Caco-2 (cell line): ENCODE measurements at regions not wholly inside any gene's neighbourhood (a gene's known extent, or its start where the extent isn't known, plus 50 kb on each side); places are given as distances from the start of the nearest gene placed in this dataset.

Experiments used
- BruUV-seq: library from RNA; stranded (reverse); fragments of 400-500 nt; replicated peaks from 2 replicates; lab custom pipeline; 2021; lab: Mats Ljungman, UMichigan
- CTCF ChIA-PET: fragments of 300-600 bp; sonication (Branson Sonifier 250); formaldehyde crosslinking; loops from one replicate; lab custom pipeline; 2022; ENCODE audit warnings: antibody characterized with exemption; lab: Charles Lee
- POLR2A ChIA-PET: fragments of 300-600 bp; sonication (Branson Sonifier 250); formaldehyde crosslinking; loops from one replicate; lab custom pipeline; 2022; ENCODE audit warnings: antibody characterized with exemption; lab: Charles Lee
- DNase-seq, 2 experiments: peaks; one replicate each; pipeline versions ENCODE4 v3.0.0 to v3.0.0-alpha.2; 2020 to 2022
- H3K27me3 ChIP-seq: replicated peaks from 2 replicates; pipeline ENCODE4 v1.6.0; 2011; ENCODE audit warnings: low read length; ENCODE audit not compliant: control insufficient read depth, insufficient read depth
- H3K36me3 ChIP-seq: 2 replicates; pipeline ENCODE4 v1.5.1; 2011; ENCODE audit warnings: low read length; ENCODE audit not compliant: control insufficient read depth, insufficient read depth
- H3K4me1 ChIP-seq: fragments of 250-450 bp; sonication (Bioruptor Pico); 2 replicates; pipeline ENCODE4 v1.5.1; 2020; ENCODE audit warnings: mild to moderate bottlenecking
- H3K4me3 ChIP-seq: 2 replicates; pipeline ENCODE4 v1.5.1; 2011; ENCODE audit warnings: low read depth, mild to moderate bottlenecking, control low read depth, low read length
- H3K9me3 ChIP-seq: fragments of 250-450 bp; sonication (Bioruptor Pico); 2 replicates; pipeline ENCODE4 v1.5.1; 2020; ENCODE audit warnings: mild to moderate bottlenecking, moderate library complexity
- H3K27ac Mint-ChIP-seq: one replicate; pipeline ENCODE4 v1.8.0; 2022; ENCODE audit warnings: mixed read lengths; ENCODE audit not compliant: unreplicated experiment
- H3K27me3 Mint-ChIP-seq: one replicate; pipeline ENCODE4 v1.8.0; 2022; ENCODE audit warnings: mixed read lengths; ENCODE audit not compliant: insufficient read depth, unreplicated experiment
- H3K36me3 Mint-ChIP-seq: one replicate; pipeline ENCODE4 v1.8.0; 2022; ENCODE audit warnings: mild to moderate bottlenecking, mixed read lengths; ENCODE audit not compliant: insufficient read depth, unreplicated experiment
- H3K4me1 Mint-ChIP-seq: one replicate; pipeline ENCODE4 v1.8.0; 2022; ENCODE audit warnings: low read depth, mixed read lengths; ENCODE audit not compliant: unreplicated experiment
- H3K4me3 Mint-ChIP-seq: one replicate; pipeline ENCODE4 v1.8.0; 2022; ENCODE audit warnings: mild to moderate bottlenecking, moderate library complexity, mixed read lengths; ENCODE audit not compliant: unreplicated experiment
- H3K9me3 Mint-ChIP-seq: one replicate; pipeline ENCODE4 v1.8.0; 2022; ENCODE audit warnings: mixed read lengths; ENCODE audit not compliant: unreplicated experiment
- CTCF ChIP-seq, 2 experiments: fragments of 200-600 bp in 1 of 2; IDR thresholded peaks; 1 replicate in 1 of 2; 2 replicates in 1 of 2; pipeline versions ENCODE4 v1.5.1 to v1.8.0; 2011 to 2022; ENCODE audit warnings: antibody characterized with exemption in 1 of 2, control low read depth in 1 of 2, inconsistent platforms in 1 of 2, low read depth in 1 of 2, low read length in 1 of 2, mild to moderate bottlenecking in 1 of 2, moderate library complexity in 1 of 2; ENCODE audit not compliant: insufficient read depth in 1 of 2, severe bottlenecking in 1 of 2, unreplicated experiment in 1 of 2
- intact Hi-C: fragments of 100-400 bp; cut with micrococcal nuclease; formaldehyde crosslinking; loops from one replicate; pipeline ENCODE4 v1.10.0; 2022; ENCODE audit not compliant: unreplicated experiment

- Histone ChIP-seq H3K4me3 (no peak overlapping the region), H3K9me3 (no peaks in the 10 kb centered on the region), H3K27me3 (no peaks in the 10 kb centered on the region), H3K4me1 (no peaks in the 10 kb centered on the region), H3K36me3 (no peaks in the 10 kb centered on the region)
- ChIA-PET CTCF (no interaction called here), POLR2A (no interaction called here)
- Mint-ChIP-seq H3K27ac (no peak overlapping the region), H3K4me1 (no peaks in the 10 kb centered on the region), H3K27me3 (no peaks in the 10 kb centered on the region), H3K9me3 (no peaks in the 10 kb centered on the region), H3K4me3 (no peak overlapping the region), H3K36me3 (no peaks in the 10 kb centered on the region)
- no peak for DNase-seq
- intact Hi-C loops = loop anchor here (5.0 to 10.0 kb wide), 2 partner anchors 659 to 1036 kb away; no protein-coding TSS in a partner anchor
- no TSS peak for BruUV-seq
- no peak for TF ChIP-seq CTCF (IDR thresholded peaks at IDR 0.05; ENCODE audit: insufficient read depth in 1 of 2, low read depth in 1 of 2, low read length in 1 of 2, severe bottlenecking in 1 of 2, unreplicated experiment in 1 of 2)
Observed at GRCh38 chr13:58963321-58963720, 1200.4 kb downstream of the DIAPH3 start.

- H3K9me3 Mint-ChIP-seq = no peaks in the 10 kb centered on the region
- DNase-seq = no peak
- H3K4me3 ChIP-seq = no peak overlapping the region
- no peak for TF ChIP-seq CTCF (IDR thresholded peaks at IDR 0.05; ENCODE audit: insufficient read depth in 1 of 2, low read depth in 1 of 2, low read length in 1 of 2, severe bottlenecking in 1 of 2, unreplicated experiment in 1 of 2)
- no peaks in the 10 kb centered on the region for H3K36me3 ChIP-seq
- no peaks in the 10 kb centered on the region for H3K4me1 Mint-ChIP-seq
- H3K9me3 ChIP-seq = no peaks in the 10 kb centered on the region
- H3K36me3 Mint-ChIP-seq = no peaks in the 10 kb centered on the region
- CTCF ChIA-PET = no interaction called here
- H3K4me1 ChIP-seq = no peaks in the 10 kb centered on the region
- no peaks in the 10 kb centered on the region for H3K27me3 Mint-ChIP-seq
- intact Hi-C loops = loop anchor here (2.0 to 10.0 kb wide), 3 partner anchors 61 to 1037 kb away; no protein-coding TSS in a partner anchor
- H3K27ac Mint-ChIP-seq = no peak overlapping the region
- POLR2A ChIA-PET = no interaction called here
- H3K27me3 ChIP-seq = no peaks in the 10 kb centered on the region
- no TSS peak for BruUV-seq
- no peak overlapping the region for H3K4me3 Mint-ChIP-seq
Observed at GRCh38 chr13:58964048-58964447, 1199.7 kb downstream of the DIAPH3 start.

DNA sequence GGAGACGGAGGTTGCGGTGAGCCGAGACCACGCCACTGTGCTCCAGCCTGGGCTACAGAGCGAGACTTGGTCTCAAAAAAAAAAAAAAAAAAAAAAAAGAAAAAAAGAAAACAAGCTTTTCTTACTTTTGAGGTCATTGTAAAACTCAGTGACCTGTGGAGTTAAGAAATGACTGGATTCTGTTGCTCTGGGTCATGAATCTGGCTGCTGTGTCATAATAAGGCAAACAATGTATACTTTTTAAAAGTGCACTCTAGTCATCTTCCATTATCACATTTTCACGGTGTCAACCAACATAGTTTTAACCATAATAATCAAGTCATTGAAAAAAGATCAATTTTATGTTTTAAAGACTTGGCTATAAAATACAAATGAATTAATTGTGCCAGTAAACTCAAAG, 1186.6 kb downstream of the DIAPH3 start:
- no peak overlapping the region for H3K4me3 ChIP-seq
- no peaks in the 10 kb centered on the region for H3K27me3 ChIP-seq
- no peaks in the 10 kb centered on the region for H3K9me3 ChIP-seq
- no TSS peak for BruUV-seq
- DNase-seq = no peak
- CTCF ChIA-PET = no interaction called here
- H3K4me1 Mint-ChIP-seq = no peaks in the 10 kb centered on the region
- H3K36me3 ChIP-seq = no peaks in the 10 kb centered on the region
- no peak overlapping the region for H3K4me3 Mint-ChIP-seq
- H3K9me3 Mint-ChIP-seq = no peaks in the 10 kb centered on the region
- H3K36me3 Mint-ChIP-seq = no peaks in the 10 kb centered on the region
- no peak overlapping the region for H3K27ac Mint-ChIP-seq
- intact Hi-C loops = no loop called here
- H3K4me1 ChIP-seq = no peaks in the 10 kb centered on the region
- POLR2A ChIA-PET = interaction anchor here (0.6 kb wide), 1 partner anchor 1224 kb away, joined by 7 read pairs; no protein-coding TSS in a partner anchor
- no peak for TF ChIP-seq CTCF (IDR thresholded peaks at IDR 0.05; ENCODE audit: insufficient read depth in 1 of 2, low read depth in 1 of 2, low read length in 1 of 2, severe bottlenecking in 1 of 2, unreplicated experiment in 1 of 2)
- H3K27me3 Mint-ChIP-seq = no peaks in the 10 kb centered on the region
